Epithelial cell of proximal tubule (primary cell): ENCODE measurements at regions not wholly inside any gene's neighbourhood (a gene's known extent, or its start where the extent isn't known, plus 50 kb on each side); places are given as distances from the start of the nearest gene placed in this dataset.

ENCODE experiments used
- DNase-seq: peaks from one replicate; pipeline ENCODE4 v3.0.0-alpha.2; 2011; ENCODE audit warnings: low read depth
- H3K4me3 ChIP-seq: 2 replicates; pipeline ENCODE4 v1.5.1; 2011; ENCODE audit warnings: low read depth, mild to moderate bottlenecking, low read length
- CTCF ChIP-seq: conservative IDR thresholded peaks from 2 replicates; pipeline ENCODE4 v1.5.1; 2012; ENCODE audit warnings: low read depth, mild to moderate bottlenecking, low read length

- no peak for DNase-seq
- no peak overlapping the region for H3K4me3 ChIP-seq
- TF ChIP-seq CTCF, result no peak
Measured at GRCh38 chr21:38936240-38936639, 130.5 kb downstream of the ETS2 start.

GRCh38 chr21:38933731-38934130, 128.0 kb downstream of the ETS2 start:
- DNase-seq, result no peak
- H3K4me3 ChIP-seq, result no peak overlapping the region
- no peak for TF ChIP-seq CTCF

- no peak for DNase-seq
- no peak for TF ChIP-seq CTCF
- H3K4me3 ChIP-seq, result no peak overlapping the region
Measured at GRCh38 chr21:38931291-38931690, 125.6 kb downstream of the ETS2 start.

- DNase-seq, result no peak
- no peak for TF ChIP-seq CTCF
- H3K4me3 ChIP-seq, result no peak overlapping the region
Measured at GRCh38 chr21:38930853-38931252, 125.1 kb downstream of the ETS2 start.

GRCh38 chr21:38930066-38930465, 124.3 kb downstream of the ETS2 start:
- no peak overlapping the region for H3K4me3 ChIP-seq
- DNase-seq, result no peak
- TF ChIP-seq CTCF, result no peak

- H3K4me3 ChIP-seq, result no peak overlapping the region
- TF ChIP-seq CTCF, result no peak
- DNase-seq, result no peak
Measured at GRCh38 chr21:38929652-38930051, 123.9 kb downstream of the ETS2 start.

GRCh38 chr21:38929142-38929541, 123.4 kb downstream of the ETS2 start:
- H3K4me3 ChIP-seq, result no peak overlapping the region
- no peak for TF ChIP-seq CTCF
- no peak for DNase-seq
